GM21825 (cell line): ENCODE measurements at regions not wholly inside any gene's neighbourhood (a gene's known extent, or its start where the extent isn't known, plus 50 kb on each side); places are given as distances from the start of the nearest gene placed in this dataset.
"Not testable (repeated sequence)": the region's sequence is repeated elsewhere in the genome, so short reads cannot be mapped to it uniquely, and the experiment has no call there.

ENCODE experiments used
- ATAC-seq: cut with Tn5 transposase; IDR thresholded peaks from one replicate; pipeline ENCODE4 v1.9.1; 2021; ENCODE audit warnings: mild to moderate bottlenecking, moderate library complexity; ENCODE audit not compliant: unreplicated experiment

GRCh38 chr2:60358476-60358875, 195.0 kb downstream of the BCL11A start:
- no peak for ATAC-seq

DNA sequence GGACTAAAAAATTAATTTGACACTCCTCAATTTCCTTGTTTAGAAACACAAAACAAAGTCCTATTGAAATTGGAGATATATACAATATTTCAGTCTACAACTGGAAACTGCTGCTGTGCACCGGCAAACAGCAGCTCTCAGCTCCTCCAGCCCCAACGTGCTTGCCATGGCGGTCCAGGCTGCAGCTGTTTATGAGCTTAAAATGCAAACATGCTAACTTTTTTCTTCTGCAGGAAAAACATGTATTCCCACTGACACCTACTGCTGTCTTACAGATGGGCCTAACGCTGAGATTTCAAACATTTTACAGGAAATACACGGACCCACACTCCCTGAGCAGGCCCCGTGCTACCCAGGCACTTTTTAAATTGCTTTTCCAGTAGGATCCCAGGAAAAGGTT, 195.5 kb downstream of the BCL11A start:
- no peak for ATAC-seq

DNA sequence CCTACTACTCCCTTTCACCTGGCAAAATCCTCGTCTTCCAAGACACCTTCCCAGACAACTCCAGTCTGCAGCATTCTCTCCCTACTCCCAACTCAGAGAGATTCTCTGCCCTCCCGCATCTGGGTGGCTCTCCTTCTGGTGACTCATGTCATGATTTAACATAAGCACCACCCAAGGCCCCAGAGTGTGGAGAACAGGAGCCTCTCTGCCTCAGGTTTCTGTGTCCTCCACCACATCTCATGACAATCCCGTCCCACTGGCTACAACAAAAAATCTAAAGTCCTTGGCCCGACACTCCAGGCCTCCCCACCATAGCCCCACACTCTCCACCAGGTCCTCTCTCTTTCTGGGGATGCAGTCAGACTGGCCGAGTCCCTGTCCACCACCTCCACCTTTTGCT, 197.1 kb downstream of the BCL11A start:
- no peak for ATAC-seq

GRCh38 chr2:60355849-60356261, 197.6 kb downstream of the BCL11A start:
- no peak for ATAC-seq

- no peak for ATAC-seq
Observed at GRCh38 chr2:60354713-60355112, 198.7 kb downstream of the BCL11A start.

GRCh38 chr2:60353863-60354262, 199.6 kb downstream of the BCL11A start:
- peak; percentile 35 for ATAC-seq

DNA sequence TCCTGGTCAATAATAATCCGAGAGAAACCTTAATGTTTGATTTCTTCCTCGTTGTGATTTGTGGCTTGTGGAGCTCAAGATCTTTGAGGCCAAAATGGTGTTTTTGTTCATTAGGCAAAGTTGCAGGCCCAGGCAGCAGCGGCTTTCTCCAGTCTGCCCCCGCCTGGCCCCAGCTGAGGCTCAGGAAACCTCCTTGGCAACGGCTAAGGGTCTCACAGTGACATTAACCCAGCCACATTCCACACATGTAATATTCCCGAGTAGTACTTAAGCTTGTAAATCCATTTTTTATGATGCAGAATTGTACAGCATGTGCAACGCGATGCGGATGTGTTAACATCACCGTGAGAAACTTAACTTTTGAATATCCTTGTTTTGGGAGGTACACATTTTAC, 200.1 kb downstream of the BCL11A start:
- peak; percentile 8 for ATAC-seq

DNA sequence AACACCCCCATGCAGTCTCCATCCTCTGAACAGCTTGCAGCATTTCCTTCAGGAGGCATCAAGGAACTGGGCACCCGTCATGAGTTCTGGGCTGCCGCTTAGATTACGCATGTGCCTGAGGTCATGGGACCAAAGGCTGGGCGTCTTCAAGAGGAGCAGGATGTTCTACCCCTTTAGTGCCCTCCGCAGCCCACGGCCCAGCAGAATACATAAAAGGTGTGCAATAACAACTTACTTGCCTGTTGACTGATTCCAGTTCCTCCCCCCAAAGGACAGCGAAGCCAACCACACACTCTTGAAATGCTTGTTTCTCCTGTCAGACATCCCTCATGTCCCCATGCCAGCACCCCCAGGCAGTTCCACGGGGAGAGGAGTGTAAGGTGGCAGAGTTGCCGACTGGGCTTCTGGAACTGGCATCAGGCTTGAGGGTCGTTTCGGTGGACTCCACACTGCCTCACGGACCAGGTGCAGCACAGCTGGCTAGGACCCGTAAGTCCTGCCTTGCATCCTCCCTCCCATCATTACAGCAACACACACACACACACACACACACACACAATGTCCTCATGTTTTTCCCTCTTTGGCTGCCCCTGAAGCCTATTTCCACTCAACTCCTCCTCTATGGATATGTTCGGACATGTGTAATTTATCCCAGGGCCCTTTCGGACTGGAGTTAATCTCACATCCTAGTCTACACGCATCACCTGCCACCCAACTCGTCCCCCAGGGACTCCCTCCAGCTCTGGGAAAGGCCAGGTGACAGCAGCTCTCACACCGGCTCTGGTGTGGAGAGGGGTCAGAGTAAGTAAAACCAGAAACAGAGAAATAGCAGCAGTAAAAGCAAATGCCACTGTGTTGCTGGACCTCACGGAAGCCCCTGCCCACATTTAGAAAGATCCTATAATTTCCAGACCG, 200.7 kb downstream of the BCL11A start:
- no peak for ATAC-seq

DNA sequence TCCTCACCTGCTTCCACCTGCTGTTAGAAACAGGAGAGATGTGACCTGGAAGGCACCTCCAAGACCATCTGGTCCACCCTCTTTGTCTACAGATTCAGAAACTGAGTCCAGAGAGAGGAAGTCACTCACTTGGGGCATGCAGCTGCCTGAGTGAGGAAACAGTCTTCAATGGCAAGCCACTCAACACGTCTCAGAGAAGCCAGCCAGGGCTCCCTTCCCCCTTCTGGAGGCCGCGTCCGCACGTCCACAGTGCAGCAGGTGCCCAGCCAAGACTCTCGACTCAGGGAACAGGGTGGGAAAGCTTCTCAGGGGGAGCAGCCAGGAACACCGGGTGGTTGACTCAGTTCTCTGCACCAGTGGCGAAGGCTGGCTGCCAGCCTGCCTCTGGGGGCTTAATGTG, 201.7 kb downstream of the BCL11A start:
- ATAC-seq, result peak; percentile 22

- no peak for ATAC-seq
Observed at GRCh38 chr2:60351321-60351720, 202.1 kb downstream of the BCL11A start.

GRCh38 chr2:60350791-60351190, 202.7 kb downstream of the BCL11A start:
- ATAC-seq, result no peak

- ATAC-seq, result no peak
Observed at GRCh38 chr2:60347781-60348180, 205.7 kb downstream of the BCL11A start.

DNA sequence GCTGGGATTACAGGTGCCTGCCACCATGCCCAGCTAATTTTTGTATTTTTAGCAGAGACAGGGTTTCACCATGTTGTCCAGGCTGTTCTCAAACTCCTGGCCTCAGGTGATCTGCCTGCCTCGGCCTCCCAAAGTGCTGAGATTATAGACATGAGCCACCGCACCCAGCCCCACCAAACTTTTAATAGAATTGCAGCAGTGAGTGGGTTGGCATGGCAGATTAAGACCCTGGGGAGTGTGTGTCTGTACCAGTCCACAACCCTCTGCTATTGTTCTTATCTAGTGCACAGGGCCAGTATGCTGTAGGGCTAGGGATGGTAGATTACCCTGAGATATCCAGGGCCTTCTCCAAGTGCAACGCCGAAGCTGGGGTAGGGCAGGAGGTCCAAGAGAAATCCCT, 211.0 kb downstream of the BCL11A start:
- ATAC-seq, result not testable (repeated sequence)

- ATAC-seq, result no peak
Observed at GRCh38 chr2:60341151-60341550, 212.3 kb downstream of the BCL11A start.

- ATAC-seq, result no peak
Observed at GRCh38 chr2:60339286-60339685, 214.2 kb downstream of the BCL11A start.

DNA sequence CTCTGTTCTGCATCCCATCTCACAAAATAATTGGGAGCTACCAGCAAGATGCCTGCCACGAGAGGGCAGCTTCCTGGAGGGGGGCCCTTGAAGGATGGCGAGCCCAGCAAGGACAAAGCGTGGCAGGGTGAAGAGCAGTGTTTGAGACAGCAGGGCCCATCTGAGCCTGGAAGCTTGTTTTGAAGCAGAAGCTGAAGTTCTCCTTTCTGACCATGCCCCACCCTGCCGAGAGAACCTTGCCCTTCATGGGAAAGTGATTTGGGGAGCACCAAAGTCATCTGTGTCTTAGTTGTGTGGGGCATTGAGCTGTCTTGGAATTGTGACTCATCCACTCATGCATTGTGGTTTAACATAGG, 216.3 kb downstream of the BCL11A start:
- peak; percentile 43 for ATAC-seq

GRCh38 chr2:60336442-60337141, 216.9 kb downstream of the BCL11A start:
- ATAC-seq, result peak; percentile 17

- no peak for ATAC-seq
Observed at GRCh38 chr2:60335533-60336237, 217.8 kb downstream of the BCL11A start.

DNA sequence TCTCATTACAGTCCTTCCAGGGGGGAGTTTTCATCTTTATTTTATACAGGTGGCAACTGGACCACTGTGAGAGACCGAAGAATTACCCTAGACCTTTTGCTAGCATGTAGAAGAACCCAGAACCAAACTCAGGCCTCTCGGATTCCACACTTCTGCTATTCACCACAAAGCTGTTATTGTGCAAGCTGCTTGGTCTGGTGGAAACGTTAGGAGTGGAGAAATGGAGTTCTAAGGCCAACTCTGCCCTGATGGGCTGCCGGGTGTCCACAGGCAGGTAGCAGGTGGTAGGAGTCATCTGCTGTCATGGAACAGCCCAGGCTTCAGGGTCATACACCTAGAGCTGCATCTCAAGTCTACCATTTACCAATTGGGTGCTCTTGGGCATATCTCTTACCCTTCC, 218.8 kb downstream of the BCL11A start:
- ATAC-seq, result no peak

GRCh38 chr2:60333264-60333663, 220.2 kb downstream of the BCL11A start:
- no peak for ATAC-seq

GRCh38 chr2:60331115-60331809, 222.2 kb downstream of the BCL11A start:
- ATAC-seq, result no peak
